ENCODE measurements at regions not wholly inside any gene's neighbourhood (a gene's known extent, or its start where the extent isn't known, plus 50 kb on each side); places are given as distances from the start of the nearest gene placed in this dataset.

DNA sequence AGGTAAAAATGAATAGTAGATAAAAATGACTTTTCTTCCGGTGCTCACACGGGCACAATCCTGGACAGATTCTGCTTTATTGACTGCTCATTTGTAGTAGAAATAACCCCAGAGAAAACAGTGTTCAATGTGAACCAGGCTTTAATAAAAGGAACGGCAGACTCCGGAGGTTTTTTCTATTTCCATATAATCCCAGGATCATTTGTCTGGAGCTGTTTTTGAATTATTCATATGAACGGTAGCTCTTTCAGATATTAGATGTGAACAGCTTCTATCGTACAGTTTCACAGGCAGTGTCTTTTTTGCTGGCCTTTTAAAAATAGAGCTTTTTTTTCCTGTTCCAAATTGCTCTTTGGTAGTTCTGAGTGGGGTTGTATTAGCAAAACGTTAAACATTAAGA is 347.3 kb downstream of the MFSD1 start:
- TF ChIP-seq, protein P1, sequence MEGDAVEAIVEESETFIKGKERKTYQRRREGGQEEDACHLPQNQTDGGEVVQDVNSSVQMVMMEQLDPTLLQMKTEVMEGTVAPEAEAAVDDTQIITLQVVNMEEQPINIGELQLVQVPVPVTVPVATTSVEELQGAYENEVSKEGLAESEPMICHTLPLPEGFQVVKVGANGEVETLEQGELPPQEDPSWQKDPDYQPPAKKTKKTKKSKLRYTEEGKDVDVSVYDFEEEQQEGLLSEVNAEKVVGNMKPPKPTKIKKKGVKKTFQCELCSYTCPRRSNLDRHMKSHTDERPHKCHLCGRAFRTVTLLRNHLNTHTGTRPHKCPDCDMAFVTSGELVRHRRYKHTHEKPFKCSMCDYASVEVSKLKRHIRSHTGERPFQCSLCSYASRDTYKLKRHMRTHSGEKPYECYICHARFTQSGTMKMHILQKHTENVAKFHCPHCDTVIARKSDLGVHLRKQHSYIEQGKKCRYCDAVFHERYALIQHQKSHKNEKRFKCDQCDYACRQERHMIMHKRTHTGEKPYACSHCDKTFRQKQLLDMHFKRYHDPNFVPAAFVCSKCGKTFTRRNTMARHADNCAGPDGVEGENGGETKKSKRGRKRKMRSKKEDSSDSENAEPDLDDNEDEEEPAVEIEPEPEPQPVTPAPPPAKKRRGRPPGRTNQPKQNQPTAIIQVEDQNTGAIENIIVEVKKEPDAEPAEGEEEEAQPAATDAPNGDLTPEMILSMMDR (optimal IDR thresholded peaks at IDR 0.05 in 1 of 3, IDR thresholded peaks at IDR 0.05 in 1 of 3, conservative IDR thresholded peaks at IDR 0.05 in 1 of 3; ENCODE audit: extremely low read depth in 1 of 3, insufficient read depth in 2 of 3, low read length in 3 of 3), result no peak
- TF ChIP-seq EZH2 (IDR thresholded peaks at IDR 0.05; ENCODE audit: low read length), result no peak
